IgD-negative memory B cell (primary cell): ENCODE measurements at regions not wholly inside any gene's neighbourhood (a gene's known extent, or its start where the extent isn't known, plus 50 kb on each side); places are given as distances from the start of the nearest gene placed in this dataset.

Experiments
- H3K27ac Mint-ChIP-seq, 3 donors: one replicate each; pipeline ENCODE4 v1.8.0; 2020 to 2022; ENCODE audit warnings: mild to moderate bottlenecking in 3 of 3, mixed read lengths in 3 of 3, moderate library complexity in 1 of 3
- H3K27me3 Mint-ChIP-seq: one replicate; pipeline ENCODE4 v1.8.0; 2021; ENCODE audit warnings: mixed read lengths
- H3K36me3 Mint-ChIP-seq: one replicate; pipeline ENCODE4 v1.8.0; 2020; ENCODE audit warnings: mild to moderate bottlenecking, mixed read lengths
- H3K4me1 Mint-ChIP-seq, 3 donors: one replicate each; pipeline ENCODE4 v1.8.0; 2020 to 2022; ENCODE audit warnings: mixed read lengths in 3 of 3, mild to moderate bottlenecking in 1 of 3
- H3K4me3 Mint-ChIP-seq, 4 donors: one replicate each; pipeline ENCODE4 v1.8.0; 2020 to 2022; ENCODE audit warnings: mild to moderate bottlenecking in 4 of 4, mixed read lengths in 4 of 4, moderate library complexity in 3 of 4
- H3K9me3 Mint-ChIP-seq, 3 donors: one replicate each; pipeline ENCODE4 v1.8.0; 2020 to 2021; ENCODE audit warnings: mixed read lengths in 3 of 3, mild to moderate bottlenecking in 1 of 3

GRCh38 chr3:40864915-40865314 is 334.4 kb upstream of the CTNNB1 start:
- H3K27me3 Mint-ChIP-seq, result no peaks in the 10 kb centered on the region
- peaks cover 2 to 10% (median 3%) of the 10 kb centered on the region in 3 donors for H3K9me3 Mint-ChIP-seq
- peaks cover 0 to 3% (median 0%) of the 10 kb centered on the region in 3 donors for H3K4me1 Mint-ChIP-seq
- peaks cover 3% of the 10 kb centered on the region for H3K36me3 Mint-ChIP-seq
- no peak overlapping the region for H3K27ac Mint-ChIP-seq
- no peak overlapping the region for H3K4me3 Mint-ChIP-seq

GRCh38 chr3:40867797-40868196 is 331.5 kb upstream of the CTNNB1 start:
- H3K9me3 Mint-ChIP-seq, result peaks cover 2 to 10% (median 3%) of the 10 kb centered on the region in 3 donors

GRCh38 chr3:40869013-40869412 is 330.3 kb upstream of the CTNNB1 start:
- H3K4me1 Mint-ChIP-seq, result peaks cover 0 to 3% (median 0%) of the 10 kb centered on the region in 3 donors
- H3K4me3 Mint-ChIP-seq, result no peak overlapping the region
- peaks cover 2 to 10% (median 3%) of the 10 kb centered on the region in 3 donors for H3K9me3 Mint-ChIP-seq
- no peaks in the 10 kb centered on the region for H3K36me3 Mint-ChIP-seq
- H3K27ac Mint-ChIP-seq, result no peak overlapping the region
- no peaks in the 10 kb centered on the region for H3K27me3 Mint-ChIP-seq

More at GRCh38 chr3:40867797-40868196, 331.5 kb upstream of the CTNNB1 start:
- no peak overlapping the region for H3K27ac Mint-ChIP-seq
- no peak overlapping the region for H3K4me3 Mint-ChIP-seq
- H3K36me3 Mint-ChIP-seq, result peaks cover 3% of the 10 kb centered on the region
- peaks cover 0 to 3% (median 0%) of the 10 kb centered on the region in 3 donors for H3K4me1 Mint-ChIP-seq
- no peaks in the 10 kb centered on the region for H3K27me3 Mint-ChIP-seq

- Mint-ChIP-seq H3K27ac (peak overlapping the region in 1 of 3 donors; percentile 44), H3K4me3 (no peak overlapping the region), H3K36me3 (no peaks in the 10 kb centered on the region), H3K9me3 (peaks cover 2 to 10% (median 3%) of the 10 kb centered on the region in 3 donors), H3K27me3 (no peaks in the 10 kb centered on the region), H3K4me1 (peaks cover 0 to 3% (median 0%) of the 10 kb centered on the region in 3 donors)
Observed at GRCh38 chr3:40869939-40870338, 329.4 kb upstream of the CTNNB1 start.

GRCh38 chr3:40871394-40871793 is 327.9 kb upstream of the CTNNB1 start:
- H3K4me3 Mint-ChIP-seq, result no peak overlapping the region
- H3K27me3 Mint-ChIP-seq, result no peaks in the 10 kb centered on the region
- H3K27ac Mint-ChIP-seq, result no peak overlapping the region
- peaks cover 0 to under 1% (median 0%) of the 10 kb centered on the region in 3 donors for H3K9me3 Mint-ChIP-seq
- peaks cover 2% of the 10 kb centered on the region for H3K36me3 Mint-ChIP-seq
- H3K4me1 Mint-ChIP-seq, result peaks cover 0 to 3% (median 0%) of the 10 kb centered on the region in 3 donors

- Mint-ChIP-seq H3K4me1 (no peaks in the 10 kb centered on the region), H3K9me3 (no peaks in the 10 kb centered on the region), H3K27me3 (no peaks in the 10 kb centered on the region), H3K4me3 (no peak overlapping the region), H3K36me3 (peaks cover 2% of the 10 kb centered on the region), H3K27ac (no peak overlapping the region)
Observed at GRCh38 chr3:40872258-40872920, 326.9 kb upstream of the CTNNB1 start.

GRCh38 chr3:40873476-40873875 is 325.8 kb upstream of the CTNNB1 start:
- Mint-ChIP-seq H3K27ac (no peak overlapping the region), H3K9me3 (no peaks in the 10 kb centered on the region), H3K4me3 (no peak overlapping the region), H3K36me3 (peaks cover 2% of the 10 kb centered on the region), H3K4me1 (no peaks in the 10 kb centered on the region), H3K27me3 (no peaks in the 10 kb centered on the region)

- H3K4me3 Mint-ChIP-seq, result no peak overlapping the region
Observed at GRCh38 chr3:40873934-40874699, 325.2 kb upstream of the CTNNB1 start.

GRCh38 chr3:40875581-40875980 is 323.7 kb upstream of the CTNNB1 start:
- no peaks in the 10 kb centered on the region for H3K27me3 Mint-ChIP-seq
- no peaks in the 10 kb centered on the region for H3K4me1 Mint-ChIP-seq
- no peak overlapping the region for H3K4me3 Mint-ChIP-seq
- H3K27ac Mint-ChIP-seq, result no peak overlapping the region
- no peaks in the 10 kb centered on the region for H3K9me3 Mint-ChIP-seq
- H3K36me3 Mint-ChIP-seq, result peaks cover 2% of the 10 kb centered on the region

More at GRCh38 chr3:40873934-40874699, 325.2 kb upstream of the CTNNB1 start:
- Mint-ChIP-seq H3K27ac (no peak overlapping the region), H3K27me3 (no peaks in the 10 kb centered on the region), H3K9me3 (no peaks in the 10 kb centered on the region), H3K36me3 (peaks cover 2% of the 10 kb centered on the region), H3K4me1 (no peaks in the 10 kb centered on the region)

- H3K4me1 Mint-ChIP-seq, result no peaks in the 10 kb centered on the region
- no peak overlapping the region for H3K4me3 Mint-ChIP-seq
- peaks cover 2% of the 10 kb centered on the region for H3K36me3 Mint-ChIP-seq
- no peak overlapping the region for H3K27ac Mint-ChIP-seq
- H3K9me3 Mint-ChIP-seq, result no peaks in the 10 kb centered on the region
- H3K27me3 Mint-ChIP-seq, result no peaks in the 10 kb centered on the region
Observed at GRCh38 chr3:40876009-40876408, 323.3 kb upstream of the CTNNB1 start.

- Mint-ChIP-seq H3K4me3 (no peak overlapping the region), H3K27me3 (no peaks in the 10 kb centered on the region), H3K4me1 (no peaks in the 10 kb centered on the region), H3K36me3 (peaks cover 2% of the 10 kb centered on the region), H3K9me3 (no peaks in the 10 kb centered on the region), H3K27ac (no peak overlapping the region)
Observed at GRCh38 chr3:40876496-40876895, 322.8 kb upstream of the CTNNB1 start.

GRCh38 chr3:40877631-40878463 is 321.5 kb upstream of the CTNNB1 start:
- Mint-ChIP-seq H3K36me3 (peaks cover 2% of the 10 kb centered on the region), H3K27ac (no peak overlapping the region), H3K9me3 (no peaks in the 10 kb centered on the region), H3K4me3 (no peak overlapping the region), H3K27me3 (no peaks in the 10 kb centered on the region), H3K4me1 (no peaks in the 10 kb centered on the region)

GRCh38 chr3:40878464-40878905 is 320.8 kb upstream of the CTNNB1 start:
- Mint-ChIP-seq H3K4me3 (no peak overlapping the region), H3K27ac (no peak overlapping the region), H3K36me3 (peaks cover 2% of the 10 kb centered on the region), H3K4me1 (no peaks in the 10 kb centered on the region), H3K27me3 (no peaks in the 10 kb centered on the region), H3K9me3 (no peaks in the 10 kb centered on the region)

GRCh38 chr3:40885430-40885829 is 313.9 kb upstream of the CTNNB1 start:
- Mint-ChIP-seq H3K4me1 (peaks cover 0 to 2% (median 0%) of the 10 kb centered on the region in 3 donors), H3K36me3 (no peaks in the 10 kb centered on the region), H3K27ac (no peak overlapping the region), H3K27me3 (no peaks in the 10 kb centered on the region), H3K9me3 (peaks cover 0 to 2% (median 0%) of the 10 kb centered on the region in 3 donors), H3K4me3 (no peak overlapping the region)
